SK-N-SH (cell line): ENCODE measurements at regions not wholly inside any gene's neighbourhood (a gene's known extent, or its start where the extent isn't known, plus 50 kb on each side); places are given as distances from the start of the nearest gene placed in this dataset.

Experiments used
- CTCF ChIA-PET: fragments of 300-600, 350-600 bp; formaldehyde crosslinking; extraction: SDS; loops from one replicate; lab custom pipeline; 2021; lab: Yijun Ruan, JAX
- POLR2A ChIA-PET: fragments of 350-600 bp; sonication (Branson Sonifier 250); formaldehyde crosslinking; extraction: SDS; loops from one replicate; lab custom pipeline; 2020; ENCODE audit warnings: antibody characterized with exemption, inconsistent platforms; lab: Yijun Ruan, JAX
- DNase-seq: peaks from one replicate; pipeline ENCODE4 v3.0.0; 2012
- H2AFZ ChIP-seq: fragments of 200-600 bp; sonication (generic); 2 replicates; pipeline ENCODE4 v1.8.1; 2016; ENCODE audit warnings: antibody characterized with exemption, mild to moderate bottlenecking, low read depth
- H3F3A ChIP-seq: fragments of 200-600 bp; sonication (generic); replicated peaks from 2 replicates; pipeline ENCODE3; 2016; ENCODE audit warnings: antibody characterized with exemption, mild to moderate bottlenecking; ENCODE audit not compliant: insufficient read depth
- H3K27ac ChIP-seq, 2 experiments: fragments of 200-500 bp in 1 of 2; fragments of 200-600 bp in 1 of 2; sonication (Bioruptor generic) in 1 of 2; sonication (generic), shearing (Covaris generic) in 1 of 2; 2 replicates each; pipeline versions ENCODE4 v1.5.1 to v1.6.1; 2014 to 2016; ENCODE audit warnings: low read depth in 2 of 2, inconsistent platforms in 1 of 2, low read length in 1 of 2, mild to moderate bottlenecking in 1 of 2, mixed read lengths in 1 of 2
- H3K27me3 ChIP-seq: fragments of 200-600 bp; sonication (generic), shearing (Covaris generic); 2 replicates; pipeline ENCODE4 v1.6.1; 2016; ENCODE audit warnings: mixed run types; ENCODE audit not compliant: insufficient read depth
- H3K36me3 ChIP-seq, 2 experiments: fragments of 200-500 bp in 1 of 2; fragments of 200-600 bp in 1 of 2; sonication (Bioruptor generic) in 1 of 2; sonication (generic) in 1 of 2; replicated peaks in 1 of 2; 2 replicates each; pipeline versions ENCODE3 to v1.5.1; 2014 to 2016; ENCODE audit warnings: low read length in 1 of 2, mild to moderate bottlenecking in 1 of 2; ENCODE audit not compliant: insufficient read depth in 2 of 2, control insufficient read depth in 1 of 2
- H3K4me1 ChIP-seq, 2 experiments: fragments of 200-500 bp in 1 of 2; fragments of 200-600 bp in 1 of 2; sonication (Bioruptor generic) in 1 of 2; sonication (generic), shearing (Covaris generic) in 1 of 2; 2 replicates each; pipeline versions ENCODE4 v1.5.1 to v1.6.1; 2014 to 2016; ENCODE audit warnings: low read depth in 1 of 2, low read length in 1 of 2, mixed run types in 1 of 2; ENCODE audit not compliant: insufficient read depth in 2 of 2, control insufficient read depth in 1 of 2
- H3K4me2 ChIP-seq: fragments of 200-600 bp; sonication (generic), shearing (Covaris generic); 2 replicates; pipeline ENCODE4 v1.6.1; 2017; ENCODE audit warnings: mixed run types
- H3K4me3 ChIP-seq, 2 experiments: fragments of 200-500 bp in 1 of 2; fragments of 200-600 bp in 1 of 2; sonication (Bioruptor generic) in 1 of 2; sonication (generic), shearing (Covaris generic) in 1 of 2; 2 replicates each; pipeline versions ENCODE4 v1.5.1 to v1.8.1; 2014 to 2016; ENCODE audit warnings: low read depth in 2 of 2, inconsistent platforms in 1 of 2, low read length in 1 of 2, mild to moderate bottlenecking in 1 of 2, mixed read lengths in 1 of 2, moderate library complexity in 1 of 2
- H3K79me2 ChIP-seq: fragments of 200-600 bp; sonication (generic); 2 replicates; pipeline ENCODE4 v1.8.1; 2017; ENCODE audit warnings: mild to moderate bottlenecking; ENCODE audit not compliant: insufficient read depth
- H3K9ac ChIP-seq: fragments of 200-600 bp; sonication (generic); 2 replicates; pipeline ENCODE4 v1.6.1; 2017; ENCODE audit warnings: mixed run types
- H3K9me2 ChIP-seq: fragments of 200-600 bp; sonication (generic); 2 replicates; pipeline ENCODE4 v1.6.1; 2017; ENCODE audit warnings: mixed run types
- H3K9me3 ChIP-seq: fragments of 200-600 bp; sonication (generic); 2 replicates; pipeline ENCODE4 v1.6.1; 2017; ENCODE audit warnings: mixed run types, mild to moderate bottlenecking, moderate library complexity
- H4K20me1 ChIP-seq: fragments of 200-600 bp; sonication (generic); 2 replicates; pipeline ENCODE4 v1.6.1; 2017; ENCODE audit warnings: mild to moderate bottlenecking, mixed run types; ENCODE audit not compliant: insufficient read depth
- CHD2 ChIP-seq: fragments of 150-350 bp; IDR thresholded peaks from 2 replicates; pipeline ENCODE4 v1.6.1; 2018; ENCODE audit warnings: low read length; ENCODE audit not compliant: partially characterized antibody
- EP300 ChIP-seq, 2 experiments: IDR thresholded peaks; 2 replicates each; pipeline versions ENCODE4 v1.4.0 to v1.6.1; 2012; ENCODE audit warnings: borderline replicate concordance in 1 of 2, low read depth in 1 of 2, low read length in 1 of 2
- EZH2phosphoT487 ChIP-seq: fragments of 200-600 bp; sonication (generic); IDR thresholded peaks from 2 replicates; pipeline ENCODE4 v1.6.1; 2017; ENCODE audit warnings: low read depth, mixed run types, mild to moderate bottlenecking, antibody characterized with exemption, moderate library complexity, borderline replicate concordance
- FOXJ3 ChIP-seq: sonication (generic); formaldehyde crosslinking; IDR thresholded peaks from 2 replicates; pipeline ENCODE4 v1.5.1; 2020; ENCODE audit warnings: mild to moderate bottlenecking, missing genetic modification reagents
- FOXM1 ChIP-seq: IDR thresholded peaks from 2 replicates; pipeline ENCODE4 v1.4.0; 2012; ENCODE audit warnings: low read depth, mild to moderate bottlenecking
- GATA2 ChIP-seq: sonication (generic); formaldehyde crosslinking; IDR thresholded peaks from 2 replicates; pipeline ENCODE4 v1.5.0; 2020; ENCODE audit warnings: mild to moderate bottlenecking, missing genetic modification reagents
- JUND ChIP-seq: IDR thresholded peaks from 2 replicates; pipeline ENCODE4 v1.4.0; 2012
- MAX ChIP-seq: IDR thresholded peaks from 2 replicates; pipeline ENCODE4 v1.4.0; 2012; ENCODE audit warnings: low read depth
- MXI1 ChIP-seq: IDR thresholded peaks from 2 replicates; pipeline ENCODE4 v1.6.1; 2012; ENCODE audit warnings: mild to moderate bottlenecking, low read depth, low read length, improper control_type of control experiment
- NRF1 ChIP-seq: IDR thresholded peaks from 2 replicates; pipeline ENCODE4 v1.6.1; 2012; ENCODE audit warnings: low read depth, mild to moderate bottlenecking, low read length
- PBX3 ChIP-seq: IDR thresholded peaks from 2 replicates; pipeline ENCODE4; 2012
- REST ChIP-seq: IDR thresholded peaks from 2 replicates; pipeline ENCODE4 v1.6.1; 2012; ENCODE audit warnings: mild to moderate bottlenecking, low read depth, low read length, moderate library complexity
- RXRA ChIP-seq: IDR thresholded peaks from 2 replicates; pipeline ENCODE4 v1.4.0; 2012; ENCODE audit warnings: low read depth, mild to moderate bottlenecking, borderline replicate concordance
- SIN3A ChIP-seq: IDR thresholded peaks from 2 replicates; pipeline ENCODE4 v1.6.1; 2012; ENCODE audit warnings: low read depth, mild to moderate bottlenecking, low read length, moderate library complexity, borderline replicate concordance
- TCF12 ChIP-seq: IDR thresholded peaks from 2 replicates; pipeline ENCODE4 v1.4.0; 2012
- USF2 ChIP-seq: fragments of 150-350 bp; IDR thresholded peaks from 2 replicates; pipeline ENCODE4 v1.6.1; 2017; ENCODE audit warnings: antibody characterized with exemption, low read length, low read depth, borderline replicate concordance
- YY1 ChIP-seq: IDR thresholded peaks from 2 replicates; pipeline ENCODE4 v1.4.0; 2012; ENCODE audit warnings: low read depth, mild to moderate bottlenecking
- ZBTB33 ChIP-seq: IDR thresholded peaks from 2 replicates; pipeline ENCODE4 v1.4.0; 2012; ENCODE audit warnings: low read depth, borderline replicate concordance
- WGBS: methylation state at CpG from one replicate; pipeline ENCODE4 v1.1.6; 2017; ENCODE audit warnings: low lambda C conversion rate; 5-methylcytosine and 5-hydroxymethylcytosine counted together

- Histone ChIP-seq H3K27ac (no peak overlapping the region), H3K4me2 (no peak overlapping the region), H3K9ac (no peak overlapping the region), H3K4me3 (no peak overlapping the region), H3K27me3 (no peaks in the 10 kb centered on the region), H3K4me1 (no peaks in the 10 kb centered on the region), H3K36me3 (no peaks in the 10 kb centered on the region), H3K79me2 (no peaks in the 10 kb centered on the region), H3K9me2 (no peaks in the 10 kb centered on the region), H4K20me1 (no peaks in the 10 kb centered on the region), H2AFZ (no peak overlapping the region), H3K9me3 (no peaks in the 10 kb centered on the region), H3F3A (no peaks in the 10 kb centered on the region)
- WGBS: 0% methylated on average over 6 of the region's 6 CpGs
- TF ChIP-seq EZH2phosphoT487 (no peak), FOXJ3 (no peak), MXI1 (no peak)
- POLR2A ChIA-PET: no interaction called here
- CTCF ChIA-PET: no interaction called here
- DNase-seq: no peak
These were observed 2136.2 kb upstream of the TENM3 start for GRCh38 chr4:180106997-180107396.

GRCh38 chr4:180116840-180117239, 2126.4 kb upstream of the TENM3 start:
- no peak for TF ChIP-seq REST
- TF ChIP-seq EZH2phosphoT487: no peak
- no peak for TF ChIP-seq CHD2
- no peak for TF ChIP-seq GATA2 (CRISPR knock-in tag)
- no peak for TF ChIP-seq RXRA
- no peak for TF ChIP-seq EP300 (IDR thresholded peaks at IDR 0.05; ENCODE audit: borderline replicate concordance in 1 of 2, low read depth in 1 of 2, low read length in 1 of 2)
- TF ChIP-seq MXI1: no peak
- TF ChIP-seq JUND: no peak
- no peak for TF ChIP-seq TCF12
- no peak for TF ChIP-seq MAX
- no peak for TF ChIP-seq YY1
- TF ChIP-seq PBX3: no peak
- no peak for TF ChIP-seq FOXM1
- TF ChIP-seq ZBTB33: no peak
- TF ChIP-seq SIN3A: no peak
- no peak for TF ChIP-seq NRF1
- no peak for TF ChIP-seq USF2
- Histone ChIP-seq H3K4me1 (no peaks in the 10 kb centered on the region), H3K9me2 (no peaks in the 10 kb centered on the region), H4K20me1 (no peaks in the 10 kb centered on the region), H3K9ac (no peak overlapping the region), H2AFZ (no peak overlapping the region), H3K9me3 (no peaks in the 10 kb centered on the region), H3F3A (no peaks in the 10 kb centered on the region), H3K27me3 (no peaks in the 10 kb centered on the region), H3K27ac (no peak overlapping the region), H3K79me2 (no peaks in the 10 kb centered on the region), H3K4me3 (no peak overlapping the region), H3K36me3 (no peaks in the 10 kb centered on the region), H3K4me2 (no peak overlapping the region)
- DNase-seq: no peak
- ChIA-PET CTCF (no interaction called here), POLR2A (no interaction called here)
- 3% methylated on average over 4 of the region's 4 CpGs for WGBS
